Activated CD4-positive, alpha-beta T cell treated with anti-CD3 and anti-CD28 coated beads for 48 hours (primary cell): ENCODE measurements at regions not wholly inside any gene's neighbourhood (a gene's known extent, or its start where the extent isn't known, plus 50 kb on each side); places are given as distances from the start of the nearest gene placed in this dataset.

ENCODE experiments used
- DNase-seq: peaks from one replicate; pipeline ENCODE4 v3.0.0-alpha.2; 2020

DNA sequence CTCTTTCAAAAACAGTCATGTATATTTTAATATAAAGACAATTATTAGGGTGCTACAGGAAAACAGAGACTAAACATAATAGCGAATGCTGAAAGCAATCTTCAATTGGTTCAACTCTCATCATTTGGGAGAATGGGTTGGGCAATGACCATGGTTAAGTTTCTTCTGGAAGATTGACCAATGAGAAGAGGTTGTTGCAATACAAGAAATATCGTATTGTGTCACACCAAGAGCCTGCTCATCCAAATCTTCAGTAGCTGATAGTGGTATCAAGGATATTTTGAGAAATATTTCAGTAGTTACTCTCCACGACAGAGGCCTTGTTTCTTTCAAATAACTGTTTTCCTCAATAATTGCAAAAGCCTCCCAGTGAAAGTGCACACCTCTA is 83.0 kb upstream of the FNDC3A start:
- DNase-seq: no peak

DNA sequence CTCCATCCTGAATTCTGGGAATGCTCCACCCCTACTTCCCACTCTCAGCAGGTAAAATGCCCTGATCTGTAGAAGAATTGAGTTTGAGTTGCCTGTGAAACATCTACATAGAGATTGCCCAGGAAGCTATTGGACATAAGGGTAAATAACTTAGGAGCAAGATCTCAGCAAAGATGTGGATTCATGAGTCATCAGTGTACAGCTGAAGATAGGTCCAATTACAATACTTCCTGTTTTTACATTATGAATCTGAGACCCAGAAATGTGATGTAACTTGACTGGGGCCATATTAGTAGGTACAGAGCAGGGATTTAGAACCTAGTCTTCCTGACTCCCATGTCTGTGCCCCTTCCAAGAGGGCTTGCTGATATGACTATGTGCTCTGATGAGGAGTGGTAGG is 79.4 kb upstream of the FNDC3A start:
- no peak for DNase-seq

DNA sequence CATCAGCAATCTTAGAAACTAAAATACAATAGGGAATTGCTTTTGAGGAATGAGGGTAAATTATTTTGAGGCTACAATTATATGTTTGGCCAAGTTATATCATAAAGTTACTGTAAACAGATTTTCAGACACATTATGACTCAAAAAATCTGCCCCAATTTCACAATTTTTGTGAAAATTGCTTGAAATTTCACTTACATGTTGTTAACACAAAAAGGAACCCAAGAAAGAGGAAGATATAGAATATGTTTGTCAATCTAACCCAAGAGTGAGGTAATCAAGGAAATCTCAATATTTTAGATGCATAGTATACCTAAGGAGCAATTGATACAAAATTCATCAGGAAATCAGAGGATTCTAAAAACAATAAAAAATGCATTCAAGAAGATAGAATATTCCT is 73.9 kb upstream of the FNDC3A start:
- DNase-seq: no peak

DNA sequence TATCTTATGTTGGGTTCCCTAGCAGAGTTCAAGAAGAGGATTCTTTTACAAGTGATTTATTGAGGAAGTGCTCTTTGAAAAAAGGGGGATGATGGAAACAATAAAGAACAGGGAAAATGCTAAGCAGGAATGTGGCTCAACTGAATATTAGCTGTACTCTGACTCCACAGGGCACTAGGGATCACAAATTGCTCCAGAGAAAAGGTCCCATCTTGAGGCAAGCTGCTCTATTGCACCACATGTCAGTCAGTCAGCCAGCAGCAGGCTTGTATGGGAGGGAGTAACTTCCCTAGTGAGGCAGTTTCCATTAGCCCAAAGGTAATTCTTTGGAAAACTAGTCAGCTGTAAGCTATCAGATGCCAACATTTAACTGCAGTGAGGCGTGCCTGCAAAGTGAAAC is 73.3 kb upstream of the FNDC3A start:
- no peak for DNase-seq

DNA sequence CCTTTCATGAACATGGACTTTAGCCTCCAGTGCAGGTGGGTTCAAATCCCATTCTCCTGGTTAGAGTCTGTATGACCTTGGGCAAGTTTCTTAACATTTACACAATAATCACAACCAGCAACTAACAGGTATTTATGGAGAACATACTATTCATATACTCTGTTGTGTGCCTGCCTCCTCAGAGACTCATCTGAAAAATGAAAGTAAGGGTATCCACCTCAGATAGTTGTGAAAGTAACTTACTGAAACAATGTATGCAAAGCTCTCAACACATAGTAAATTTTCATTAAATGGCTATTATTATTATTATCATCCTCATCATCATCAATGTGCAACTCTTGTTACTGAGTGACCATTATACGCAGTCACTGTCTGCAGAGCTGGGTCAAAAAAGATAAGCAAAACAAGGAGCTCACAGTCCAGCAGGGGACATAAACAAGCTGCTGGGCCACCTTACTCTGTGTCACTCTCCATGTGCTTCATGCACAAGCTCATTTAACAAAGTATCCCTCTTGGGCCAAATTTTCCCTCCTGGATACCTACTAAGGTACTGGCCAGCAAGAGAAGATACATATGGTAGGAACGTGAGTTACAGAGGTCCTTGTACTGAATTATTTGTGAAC is 70.9 kb upstream of the FNDC3A start:
- no peak for DNase-seq

DNA sequence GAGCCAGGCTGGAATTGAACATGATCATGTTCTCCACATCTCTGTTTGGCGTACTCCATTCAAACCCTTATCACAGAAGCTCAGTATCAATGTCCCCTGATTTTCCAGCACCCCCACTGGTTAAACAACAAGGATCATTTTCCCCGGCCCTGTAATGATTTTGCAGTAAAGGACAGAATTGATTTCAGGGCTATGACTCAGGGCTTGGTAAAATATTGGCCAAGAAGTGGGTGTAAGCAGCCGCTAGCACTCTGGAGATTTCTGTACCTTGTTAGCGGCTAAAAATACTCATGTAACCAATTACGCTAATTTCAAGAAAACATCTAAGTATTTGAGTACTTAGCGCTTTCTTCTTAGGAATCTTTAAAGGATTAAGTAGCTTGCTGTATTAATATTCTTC is 69.5 kb upstream of the FNDC3A start:
- no peak for DNase-seq

DNA sequence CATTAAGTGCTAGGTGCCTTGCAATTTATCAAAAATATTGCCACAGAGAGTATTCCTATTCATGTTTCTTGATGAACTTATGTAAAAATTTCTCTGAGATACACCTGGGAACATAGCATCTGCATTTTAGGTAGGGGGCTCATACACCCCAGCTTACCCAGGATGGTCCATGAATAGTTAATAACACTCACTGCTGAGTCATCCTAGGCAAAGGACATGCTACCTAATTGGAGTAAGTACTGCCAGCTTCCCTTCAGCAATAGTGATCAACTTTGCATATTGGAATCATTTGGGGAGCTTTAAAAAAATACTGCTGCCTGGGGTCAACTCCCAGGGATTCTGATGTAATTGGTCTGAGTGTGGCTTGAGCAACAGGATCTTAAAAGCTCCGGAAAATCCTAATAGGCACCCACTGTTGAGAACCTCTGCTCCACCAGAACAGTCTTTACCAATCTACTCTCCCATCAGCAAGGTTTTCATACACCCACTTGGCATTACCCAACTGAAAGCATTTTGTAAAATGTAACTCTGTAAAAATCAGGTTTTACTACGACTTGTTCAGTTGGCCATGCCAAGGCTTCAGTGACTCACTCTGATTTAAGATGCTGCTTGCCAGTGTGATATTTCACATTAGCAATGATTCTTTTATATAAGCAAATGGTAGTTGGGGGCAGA is 67.2 kb upstream of the FNDC3A start:
- DNase-seq: no peak

DNA sequence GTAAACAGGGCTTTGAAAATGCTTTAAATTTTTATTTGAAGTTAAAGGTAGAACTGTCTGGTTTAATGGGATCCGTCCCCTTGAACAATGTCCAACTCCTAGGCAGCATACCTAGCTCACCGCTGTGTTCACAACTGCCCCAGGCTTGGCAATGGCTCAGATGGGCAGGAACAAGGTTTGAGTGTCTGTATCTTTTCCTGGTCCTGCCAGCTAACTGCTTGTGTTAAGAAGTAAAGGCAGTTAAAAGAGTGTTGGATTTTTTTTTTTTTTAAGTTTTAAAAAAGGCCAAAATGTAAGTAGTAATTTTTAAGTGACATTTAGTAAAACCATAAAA is 66.7 kb upstream of the FNDC3A start:
- no peak for DNase-seq

DNA sequence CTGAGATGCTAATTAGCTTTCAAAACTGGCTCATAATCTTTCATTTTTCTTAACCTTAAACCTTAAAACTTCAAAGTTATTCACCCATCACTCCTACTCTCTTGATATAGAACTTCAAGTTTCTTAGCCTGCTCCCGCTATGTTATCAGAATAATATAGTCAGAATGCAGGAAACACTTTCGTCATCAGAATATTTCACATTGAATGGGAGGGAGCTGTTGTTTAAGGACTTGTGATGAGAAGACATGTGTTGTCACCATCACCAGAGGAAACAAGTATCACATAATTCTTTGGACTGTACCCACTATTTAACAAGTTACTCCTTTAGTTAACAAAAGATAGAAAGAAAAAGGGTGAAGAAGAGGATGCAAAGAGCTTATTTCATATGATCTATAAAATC is 65.0 kb upstream of the FNDC3A start:
- no peak for DNase-seq

DNA sequence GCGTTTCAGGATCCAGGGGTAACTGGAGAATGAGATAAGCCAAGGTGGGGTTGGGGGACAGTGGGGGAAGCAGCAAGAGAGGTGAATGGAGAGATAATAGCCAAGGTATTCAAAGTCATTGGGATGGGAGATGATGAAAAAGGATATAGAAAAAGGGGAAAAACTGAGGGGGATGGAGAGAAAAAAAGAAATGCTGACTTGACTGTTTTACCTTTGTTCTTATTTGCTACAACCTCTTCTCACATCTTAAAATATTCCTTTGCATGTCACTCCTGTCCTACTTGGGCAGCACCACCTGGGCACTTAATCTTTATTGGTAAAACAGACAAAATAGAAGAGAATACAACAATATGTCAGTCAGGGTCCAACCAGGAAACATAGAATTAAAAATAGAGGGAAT is 56.0 kb upstream of the FNDC3A start:
- DNase-seq: no peak

DNA sequence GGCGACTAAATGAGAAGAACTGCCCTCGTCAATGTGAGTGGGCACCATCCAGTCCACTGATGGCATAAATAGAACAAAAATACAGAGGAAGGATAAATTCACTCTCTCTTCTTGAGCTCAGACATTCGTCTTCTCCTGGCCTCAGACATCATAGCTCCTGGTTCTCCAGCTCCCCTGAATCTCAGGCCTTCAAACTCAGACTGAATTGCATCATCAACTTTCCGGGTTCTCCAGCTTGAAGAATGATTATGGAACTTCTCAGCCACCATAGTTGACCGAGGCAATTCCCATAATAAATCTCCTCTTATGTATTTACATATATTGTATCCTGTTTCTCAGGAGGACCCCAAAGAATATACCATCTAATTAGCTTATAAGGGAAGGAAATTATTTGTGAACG is 55.0 kb upstream of the FNDC3A start:
- no peak for DNase-seq

DNA sequence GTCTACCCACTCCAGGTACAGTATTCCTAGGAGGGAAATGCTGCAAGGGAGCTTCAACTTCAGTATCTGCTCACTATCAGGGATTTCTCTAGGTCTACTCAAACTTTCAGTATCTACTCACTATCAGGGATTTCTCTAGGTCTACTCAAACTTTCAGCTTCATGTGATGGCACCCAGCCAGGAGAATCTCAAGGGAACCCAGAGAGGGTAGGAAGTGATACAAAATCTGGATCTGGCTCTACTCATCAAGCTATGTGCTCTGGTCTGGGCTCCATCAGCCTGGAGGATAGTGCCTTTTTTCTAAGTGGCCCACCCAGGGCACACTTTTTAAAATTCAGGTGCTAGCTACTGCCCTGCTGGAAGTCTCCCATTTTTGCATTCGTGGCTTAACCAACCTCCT is 52.3 kb upstream of the FNDC3A start:
- no peak for DNase-seq

DNA sequence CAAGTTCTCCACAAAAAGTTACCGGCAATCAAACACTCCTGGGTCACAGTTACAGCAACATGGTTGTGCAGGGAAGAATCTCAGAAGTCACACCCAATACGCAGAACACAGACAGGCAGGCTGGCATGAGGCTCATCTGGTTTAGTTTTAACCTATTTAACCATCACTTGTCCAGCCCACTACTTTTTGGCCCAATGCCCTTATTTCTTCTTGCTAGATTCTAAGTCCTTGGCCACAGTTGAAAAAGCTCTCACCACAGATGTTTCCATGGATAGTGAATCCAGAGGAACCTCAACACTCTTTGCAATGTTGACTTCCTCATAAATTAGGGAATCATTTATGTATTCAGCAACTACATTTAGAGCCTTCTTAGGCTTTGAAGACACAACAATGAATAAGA is 50.7 kb upstream of the FNDC3A start:
- DNase-seq: no peak
